SU-DHL-6 (cell line): ENCODE measurements at regions not wholly inside any gene's neighbourhood (a gene's known extent, or its start where the extent isn't known, plus 50 kb on each side); places are given as distances from the start of the nearest gene placed in this dataset.

ENCODE experiments used
- CTCF ChIP-seq: fragments of 200-600 bp; sonication (generic); IDR thresholded peaks from one replicate; pipeline ENCODE4 v1.5.1; 2017; ENCODE audit warnings: antibody characterized with exemption, mild to moderate bottlenecking, low read length, moderate library complexity; ENCODE audit not compliant: insufficient read depth, poor library complexity, severe bottlenecking
- EZH2phosphoT487 ChIP-seq: fragments of 200-600 bp; sonication (generic), shearing (Covaris generic); conservative IDR thresholded peaks from 2 replicates; pipeline ENCODE4 v1.6.1; 2018; ENCODE audit warnings: mild to moderate bottlenecking, antibody characterized with exemption, low read length, moderate library complexity, mixed read lengths

GRCh38 chr20:43863821-43864544, 50.7 kb upstream of the TOX2 start:
- TF ChIP-seq CTCF (no peak), EZH2phosphoT487 (no peak)
